Activated CD8-positive, alpha-beta memory T cell treated with anti-CD3 and anti-CD28 coated beads for 1 hour (primary cell): ENCODE measurements at regions not wholly inside any gene's neighbourhood (a gene's known extent, or its start where the extent isn't known, plus 50 kb on each side); places are given as distances from the start of the nearest gene placed in this dataset.
"Not testable (repeated sequence)": the region's sequence is repeated elsewhere in the genome, so short reads cannot be mapped to it uniquely, and the experiment has no call there.

Experiments used
- DNase-seq, 2 donors: peaks; one replicate each; pipeline ENCODE4 v3.0.0-alpha.2; 2020; ENCODE audit warnings: low read depth in 1 of 2; ENCODE audit errors: extremely low read depth in 1 of 2

GRCh38 chr10:62496925-62497324 is 122.8 kb downstream of the ZNF365 start:
- no peak for DNase-seq

- no peak for DNase-seq
These were observed 124.1 kb downstream of the ZNF365 start for GRCh38 chr10:62498271-62498670.

DNA sequence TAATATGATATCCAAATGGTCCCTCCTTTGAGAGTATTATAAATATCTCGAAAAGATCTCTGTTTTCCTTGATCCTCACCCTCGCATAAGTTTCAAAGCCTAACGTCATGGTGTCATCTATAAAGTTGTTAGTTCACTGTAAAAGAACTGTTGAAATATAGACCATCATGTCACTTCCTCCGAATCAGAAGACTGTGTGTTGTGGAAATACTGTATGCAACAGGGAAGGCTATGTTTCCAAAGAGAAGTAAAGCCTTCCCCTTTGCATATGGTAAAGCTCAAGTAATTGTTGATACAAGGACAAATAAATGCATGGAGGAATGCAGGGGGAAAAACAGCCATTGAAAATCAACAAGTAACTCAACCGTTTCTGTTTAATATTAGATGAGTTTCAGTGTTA is 125.9 kb downstream of the ZNF365 start:
- not testable (repeated sequence) for DNase-seq

DNA sequence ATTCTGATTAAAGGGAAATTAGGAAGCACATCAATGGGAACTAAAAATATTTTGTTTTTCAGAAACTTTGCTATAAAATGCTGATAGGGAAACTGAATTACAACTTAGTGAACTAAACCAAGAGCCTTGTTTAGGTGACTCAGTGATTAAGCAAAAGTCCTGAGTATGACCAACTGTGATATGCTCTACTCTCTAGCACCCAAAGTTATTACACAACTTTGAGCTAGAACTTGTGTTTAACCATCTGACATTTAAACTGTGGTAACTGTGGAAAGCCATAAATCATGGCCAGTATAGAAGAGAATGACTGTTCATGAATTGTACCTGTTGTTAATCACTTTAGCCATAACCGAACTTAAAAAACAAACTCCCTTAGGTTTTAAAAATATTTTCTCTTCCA is 127.4 kb downstream of the ZNF365 start:
- DNase-seq, result no peak

DNA sequence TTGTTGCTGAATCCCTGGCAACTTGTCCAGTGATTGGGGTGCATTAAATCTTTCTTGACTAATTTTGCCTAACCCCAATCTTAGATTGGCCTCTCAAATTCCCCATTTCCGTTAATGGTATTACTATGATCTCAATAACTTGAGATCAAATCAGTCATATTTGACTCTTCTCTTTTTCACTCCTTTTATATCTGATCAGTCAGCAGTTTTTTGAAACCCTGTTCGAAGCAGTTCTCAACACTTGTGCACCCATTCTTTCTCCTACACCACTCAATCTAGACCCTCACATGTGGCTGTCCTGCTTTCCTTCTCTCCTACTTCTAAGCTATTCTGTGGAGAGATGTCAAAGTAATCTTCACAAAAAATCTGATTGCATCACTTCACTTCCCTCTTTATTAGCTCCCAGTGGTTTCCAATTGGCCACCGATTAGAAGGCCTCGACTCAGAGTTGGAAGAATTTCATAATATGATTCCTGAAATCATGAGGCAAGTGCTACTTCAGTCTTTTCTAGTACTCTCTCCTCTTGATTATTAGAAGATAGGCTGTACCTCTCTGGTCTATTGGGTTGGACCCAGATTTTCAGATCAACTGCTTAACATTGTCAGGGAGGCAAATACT is 128.9 kb downstream of the ZNF365 start:
- DNase-seq, result no peak

GRCh38 chr10:62503872-62504271 is 129.7 kb downstream of the ZNF365 start:
- no peak for DNase-seq

DNA sequence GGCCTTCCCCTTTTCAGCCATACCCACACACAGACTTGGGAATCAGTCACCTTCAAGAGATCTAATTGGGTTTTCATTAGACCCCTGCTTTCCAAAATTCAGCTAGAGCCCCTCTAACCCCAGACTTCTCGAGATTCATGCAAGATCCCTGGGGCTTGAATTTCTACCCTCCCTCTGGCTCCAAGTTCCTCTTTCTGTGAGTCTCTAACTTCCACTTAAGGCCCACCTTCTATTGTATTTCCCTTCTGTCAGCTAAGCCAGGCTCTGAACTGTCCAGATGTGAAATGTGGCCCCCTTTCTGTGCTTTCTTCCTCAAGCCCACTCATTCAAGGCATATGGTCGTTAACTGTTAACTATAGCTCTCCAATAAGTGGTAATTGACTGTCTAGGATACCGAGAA is 132.2 kb downstream of the ZNF365 start:
- DNase-seq, result no peak

GRCh38 chr10:62511238-62511637 is 137.1 kb downstream of the ZNF365 start:
- no peak for DNase-seq

GRCh38 chr10:62511656-62512055 is 137.5 kb downstream of the ZNF365 start:
- no peak for DNase-seq

- no peak for DNase-seq
These were observed 138.7 kb downstream of the ZNF365 start for GRCh38 chr10:62512732-62513475.

- DNase-seq, result no peak
These were observed 140.0 kb downstream of the ZNF365 start for GRCh38 chr10:62514079-62514693.

DNA sequence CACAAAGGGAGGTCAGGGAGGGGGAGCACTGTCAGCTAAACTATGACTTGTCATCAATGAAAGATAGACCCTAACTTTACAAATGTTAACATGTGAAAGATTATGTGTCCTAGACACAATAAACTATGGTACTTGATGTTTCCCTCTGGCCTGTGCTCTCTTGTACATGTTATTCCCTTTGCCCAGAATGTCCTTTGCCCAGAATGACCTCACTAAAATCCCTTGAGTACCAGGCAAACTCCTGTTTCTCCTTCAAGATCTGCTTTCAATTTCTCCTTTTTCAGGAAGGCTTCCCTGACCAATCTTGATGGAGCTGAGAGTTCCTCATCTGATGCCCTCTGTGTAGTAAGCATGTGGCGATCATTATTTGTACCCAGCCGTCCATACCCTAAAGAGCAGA is 143.1 kb downstream of the ZNF365 start:
- no peak for DNase-seq

- no peak for DNase-seq
These were observed 153.1 kb downstream of the ZNF365 start for GRCh38 chr10:62527019-62527827.

DNA sequence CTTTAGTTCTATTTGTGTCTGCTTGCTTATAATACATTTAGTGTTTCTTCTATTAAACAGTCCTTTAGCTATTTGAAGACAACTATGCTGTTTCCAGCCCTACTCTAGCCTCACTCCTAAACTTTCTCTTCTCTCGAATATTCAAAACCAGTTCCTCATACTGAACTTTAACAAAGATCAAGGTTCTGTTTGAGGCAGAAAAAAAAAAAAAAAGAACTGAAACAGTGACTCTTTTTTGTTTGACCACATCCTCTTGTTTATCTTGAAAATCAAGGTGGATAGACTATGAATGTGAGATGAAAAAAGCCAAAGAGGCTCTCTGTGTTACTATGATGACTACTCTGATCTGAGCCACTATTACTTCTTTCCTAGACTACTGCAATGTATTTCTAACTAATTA is 154.3 kb downstream of the ZNF365 start:
- no peak for DNase-seq

DNA sequence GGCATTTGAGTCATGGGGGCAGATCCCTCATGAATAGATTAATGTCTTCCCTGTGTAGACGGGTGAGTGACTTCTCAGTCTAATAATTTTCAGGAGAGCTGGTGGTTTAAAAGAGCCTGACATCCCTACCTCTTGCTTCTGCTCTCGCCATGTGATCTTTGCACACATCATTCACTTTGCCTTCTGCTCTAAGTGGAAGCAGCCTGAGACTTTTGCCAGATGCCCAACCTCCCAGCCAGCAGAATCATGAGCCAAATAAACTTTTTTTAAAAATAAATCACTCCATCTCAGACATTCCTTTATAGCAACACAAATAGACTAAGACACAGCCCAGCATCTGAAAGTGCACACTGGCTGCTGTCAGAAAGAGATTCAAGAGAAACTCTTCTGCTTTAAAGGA is 155.2 kb downstream of the ZNF365 start:
- DNase-seq, result no peak

GRCh38 chr10:62534031-62534430 is 159.9 kb downstream of the ZNF365 start:
- no peak for DNase-seq

DNA sequence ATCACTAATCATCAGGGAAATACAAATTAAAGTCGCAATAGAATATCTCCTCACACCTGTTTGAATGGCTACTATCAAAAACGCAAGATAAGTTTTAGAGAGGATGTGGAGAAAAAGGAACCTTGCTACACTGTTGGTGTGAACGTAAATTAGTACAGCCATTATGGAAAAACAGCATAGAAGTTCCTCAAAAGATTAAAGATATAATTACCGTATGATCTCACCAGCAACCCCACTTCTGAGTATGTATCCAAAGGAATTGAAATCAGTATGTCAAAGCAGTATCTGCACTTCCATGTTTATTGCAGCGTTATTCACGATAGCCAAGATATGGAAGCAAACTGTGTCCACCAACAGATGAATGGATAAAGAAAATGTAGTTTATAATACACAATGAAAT is 164.4 kb downstream of the ZNF365 start:
- no peak for DNase-seq

- DNase-seq, result no peak
These were observed 166.2 kb downstream of the ZNF365 start for GRCh38 chr10:62540389-62540788.

DNA sequence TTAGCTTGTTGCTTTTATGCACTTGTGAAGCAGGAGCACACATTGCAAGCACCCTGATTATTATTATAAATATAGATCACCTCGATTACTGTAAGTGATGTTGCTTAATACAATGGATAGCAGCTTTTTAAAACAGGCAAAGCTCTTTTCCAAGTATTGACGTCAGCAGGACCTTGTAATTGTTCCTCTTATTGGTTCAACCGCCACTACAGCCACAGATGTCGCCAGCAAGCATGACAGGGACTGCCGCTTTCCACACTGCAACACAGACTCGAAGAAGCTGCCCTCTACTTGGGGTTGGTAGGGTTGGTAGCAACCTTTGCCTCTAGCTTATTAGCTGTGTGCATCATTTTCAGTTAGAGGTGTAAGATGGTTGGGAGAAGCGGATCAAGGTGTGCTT is 167.6 kb downstream of the ZNF365 start:
- no peak for DNase-seq

- no peak for DNase-seq
These were observed 169.6 kb downstream of the ZNF365 start for GRCh38 chr10:62543571-62544355.
